ENCODE measurements at regions not wholly inside any gene's neighbourhood (a gene's known extent, or its start where the extent isn't known, plus 50 kb on each side); places are given as distances from the start of the nearest gene placed in this dataset.
A peak's percentile ranks its signal among the peaks of the same experiment; 100 is the strongest.

DNA sequence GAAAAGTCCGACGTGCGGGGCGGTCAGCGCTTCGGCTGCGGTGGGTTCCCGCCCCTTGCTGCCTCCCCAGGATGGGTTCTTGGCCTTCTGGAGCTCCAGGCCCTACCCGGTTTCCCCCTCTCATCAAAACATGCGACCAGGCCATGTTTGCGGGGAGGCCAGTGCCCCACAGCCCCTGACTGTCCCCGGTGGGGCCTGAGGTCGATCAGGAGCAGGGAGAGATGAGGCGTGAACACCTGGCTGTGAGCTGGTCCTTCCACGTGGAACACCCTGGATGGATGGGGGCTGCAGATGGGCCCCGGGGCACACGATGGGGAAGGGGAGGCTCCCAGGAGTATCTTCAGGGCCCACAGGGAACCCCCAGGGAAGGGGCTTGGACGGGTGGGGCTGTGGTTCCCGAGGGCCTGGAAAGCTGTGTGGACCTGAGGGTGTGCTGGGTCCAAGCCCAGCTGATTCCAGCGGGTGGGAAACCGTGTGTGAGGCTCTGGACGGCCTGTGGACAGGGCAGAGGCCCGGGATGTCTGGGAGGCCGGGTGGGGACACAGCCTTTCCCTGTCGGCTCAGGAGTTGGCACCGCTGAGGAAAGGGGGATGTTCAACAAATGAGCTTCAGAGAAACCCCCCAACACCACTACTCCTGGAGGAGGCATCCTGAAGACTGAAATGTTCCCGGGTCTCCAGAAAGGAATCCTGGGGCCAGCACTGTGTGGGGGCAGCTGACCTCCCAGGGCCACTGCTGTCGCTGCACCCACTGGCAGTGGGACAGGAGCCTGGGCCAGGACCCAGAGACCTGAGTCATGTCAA lies 187.0 kb upstream of the C14orf180 start:
- H4K20me1 ChIP-seq (ENCODE audit: insufficient read depth) = no peaks in the 10 kb centered on the region
- no peak overlapping the region for H3K27ac ChIP-seq (ENCODE audit: low read depth in 2 of 2, low read length in 1 of 2)
- H3K36me3 ChIP-seq (replicated peaks in 1 of 2; ENCODE audit: control insufficient read depth in 1 of 2, insufficient read depth in 2 of 2, low read length in 1 of 2) = no peaks in the 10 kb centered on the region
- H3K4me2 ChIP-seq = no peak overlapping the region
- ChIA-PET POLR2A (no interaction called here), CTCF (interaction anchor here (1.1 to 2.3 kb wide), 5 partner anchors 9 to 255 kb away, joined by 4 to 8 read pairs (median 5); no protein-coding TSS in a partner anchor)
- peaks cover 2% of the 10 kb centered on the region; the same call in 1 of the 2 replicates for H3K9me3 ChIP-seq
- H3K9me2 ChIP-seq = no peaks in the 10 kb centered on the region
- WGBS (ENCODE audit: low lambda C conversion rate) = 49% methylated on average over 17 of the region's 28 CpGs
- H3K9ac ChIP-seq = no peak overlapping the region
- H3K79me2 ChIP-seq (ENCODE audit: insufficient read depth) = no peaks in the 10 kb centered on the region
- peaks cover 0 to 14% of the 10 kb centered on the region in 2 experiments; a peak in 1 of 4 replicates for H3K4me1 ChIP-seq (ENCODE audit: control insufficient read depth in 1 of 2, insufficient read depth in 2 of 2, low read depth in 1 of 2, low read length in 1 of 2)
- DNase-seq = peak; percentile 31
- H2AFZ ChIP-seq (ENCODE audit: low read depth) = no peak overlapping the region
- H3K27me3 ChIP-seq (ENCODE audit: insufficient read depth) = no peaks in the 10 kb centered on the region
- H3K4me3 ChIP-seq (ENCODE audit: low read depth in 2 of 2, low read length in 1 of 2) = no peak overlapping the region
- no peaks in the 10 kb centered on the region for H3F3A ChIP-seq (replicated peaks; ENCODE audit: insufficient read depth)
- no peak for TF ChIP-seq POLR2AphosphoS5 (IDR thresholded peaks at IDR 0.05; ENCODE audit: low read depth, low read length)
- no peak for TF ChIP-seq GATA2 (CRISPR knock-in tag; IDR thresholded peaks at IDR 0.05)
- no peak for TF ChIP-seq RXRA (IDR thresholded peaks at IDR 0.05; ENCODE audit: borderline replicate concordance, low read depth)
- TF ChIP-seq, protein P1, sequence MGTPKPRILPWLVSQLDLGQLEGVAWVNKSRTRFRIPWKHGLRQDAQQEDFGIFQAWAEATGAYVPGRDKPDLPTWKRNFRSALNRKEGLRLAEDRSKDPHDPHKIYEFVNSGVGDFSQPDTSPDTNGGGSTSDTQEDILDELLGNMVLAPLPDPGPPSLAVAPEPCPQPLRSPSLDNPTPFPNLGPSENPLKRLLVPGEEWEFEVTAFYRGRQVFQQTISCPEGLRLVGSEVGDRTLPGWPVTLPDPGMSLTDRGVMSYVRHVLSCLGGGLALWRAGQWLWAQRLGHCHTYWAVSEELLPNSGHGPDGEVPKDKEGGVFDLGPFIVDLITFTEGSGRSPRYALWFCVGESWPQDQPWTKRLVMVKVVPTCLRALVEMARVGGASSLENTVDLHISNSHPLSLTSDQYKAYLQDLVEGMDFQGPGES (IDR thresholded peaks at IDR 0.05; ENCODE audit: low read depth, low read length) = no peak
- TF ChIP-seq, protein P2, sequence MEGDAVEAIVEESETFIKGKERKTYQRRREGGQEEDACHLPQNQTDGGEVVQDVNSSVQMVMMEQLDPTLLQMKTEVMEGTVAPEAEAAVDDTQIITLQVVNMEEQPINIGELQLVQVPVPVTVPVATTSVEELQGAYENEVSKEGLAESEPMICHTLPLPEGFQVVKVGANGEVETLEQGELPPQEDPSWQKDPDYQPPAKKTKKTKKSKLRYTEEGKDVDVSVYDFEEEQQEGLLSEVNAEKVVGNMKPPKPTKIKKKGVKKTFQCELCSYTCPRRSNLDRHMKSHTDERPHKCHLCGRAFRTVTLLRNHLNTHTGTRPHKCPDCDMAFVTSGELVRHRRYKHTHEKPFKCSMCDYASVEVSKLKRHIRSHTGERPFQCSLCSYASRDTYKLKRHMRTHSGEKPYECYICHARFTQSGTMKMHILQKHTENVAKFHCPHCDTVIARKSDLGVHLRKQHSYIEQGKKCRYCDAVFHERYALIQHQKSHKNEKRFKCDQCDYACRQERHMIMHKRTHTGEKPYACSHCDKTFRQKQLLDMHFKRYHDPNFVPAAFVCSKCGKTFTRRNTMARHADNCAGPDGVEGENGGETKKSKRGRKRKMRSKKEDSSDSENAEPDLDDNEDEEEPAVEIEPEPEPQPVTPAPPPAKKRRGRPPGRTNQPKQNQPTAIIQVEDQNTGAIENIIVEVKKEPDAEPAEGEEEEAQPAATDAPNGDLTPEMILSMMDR (IDR thresholded peaks at IDR 0.05) = no peak
- no peak for TF ChIP-seq SMC3 (IDR thresholded peaks at IDR 0.05; ENCODE audit: low read depth, low read length)
- no peak for TF ChIP-seq RCOR1 (IDR thresholded peaks at IDR 0.05; ENCODE audit: low read length)
- TF ChIP-seq NRF1 (IDR thresholded peaks at IDR 0.05; ENCODE audit: low read depth, low read length) = no peak
- TF ChIP-seq FOXM1 (IDR thresholded peaks at IDR 0.05; ENCODE audit: low read depth) = no peak
- TF ChIP-seq TAF1 (IDR thresholded peaks at IDR 0.05; ENCODE audit: borderline replicate concordance, low read depth, low read length) = no peak
- TF ChIP-seq MAX (IDR thresholded peaks at IDR 0.05; ENCODE audit: low read depth) = no peak
- TF ChIP-seq MXI1 (IDR thresholded peaks at IDR 0.05; ENCODE audit: low read depth, low read length) = no peak
- TF ChIP-seq FOSL2 (IDR thresholded peaks at IDR 0.05; ENCODE audit: borderline replicate concordance, low read depth) = no peak
- no peak for TF ChIP-seq RFX5 (IDR thresholded peaks at IDR 0.05; ENCODE audit: low read length)

Measured in SK-N-SH (cell line).